GM23338 (cell line): ENCODE measurements at regions not wholly inside any gene's neighbourhood (a gene's known extent, or its start where the extent isn't known, plus 50 kb on each side); places are given as distances from the start of the nearest gene placed in this dataset.

Experiments used
- ATAC-seq: fragments of 200-7000 bp; cut with Tn5 transposase; 3 replicates; pipeline ENCODE4 v1.9.1; 2020
- DNase-seq: peaks from one replicate; pipeline ENCODE4 v3.0.0-alpha.2; 2015; ENCODE audit warnings: low spot score
- H2AFZ ChIP-seq: fragments of 200-600 bp; sonication (generic); 2 replicates; pipeline ENCODE4 v1.8.0; 2016; ENCODE audit warnings: antibody characterized with exemption, mild to moderate bottlenecking, moderate library complexity
- H3F3A ChIP-seq: fragments of 200-600 bp; sonication (generic); replicated peaks from 2 replicates; pipeline ENCODE4 v1.8.0; 2017; ENCODE audit warnings: antibody characterized with exemption, mixed run types, low read depth
- H3K27ac ChIP-seq: fragments of 200-600 bp; sonication (generic); 2 replicates; pipeline ENCODE4 v1.6.1; 2016; ENCODE audit warnings: low read depth
- H3K27me3 ChIP-seq: fragments of 200-600 bp; sonication (generic); 2 replicates; pipeline ENCODE4 v1.8.0; 2016; ENCODE audit warnings: mild to moderate bottlenecking, mixed run types, moderate library complexity; ENCODE audit not compliant: insufficient read depth
- H3K36me3 ChIP-seq: fragments of 200-600 bp; sonication (generic); 2 replicates; pipeline ENCODE4 v1.8.0; 2016; ENCODE audit warnings: mild to moderate bottlenecking; ENCODE audit not compliant: insufficient read depth
- H3K4me1 ChIP-seq: fragments of 200-600 bp; sonication (generic); 2 replicates; pipeline ENCODE4 v1.8.0; 2016; ENCODE audit warnings: mild to moderate bottlenecking, moderate library complexity; ENCODE audit not compliant: insufficient read depth
- H3K4me2 ChIP-seq: fragments of 200-600 bp; sonication (generic); 2 replicates; pipeline ENCODE4 v1.7.1; 2017; ENCODE audit warnings: mixed run types
- H3K4me3 ChIP-seq: fragments of 200-600 bp; sonication (generic); 2 replicates; pipeline ENCODE4 v1.6.1; 2016; ENCODE audit warnings: mixed run types
- H3K79me2 ChIP-seq: fragments of 200-600 bp; sonication (generic); replicated peaks from 2 replicates; pipeline ENCODE4 v1.8.0; 2017; ENCODE audit warnings: mild to moderate bottlenecking; ENCODE audit not compliant: insufficient read depth
- H3K9me2 ChIP-seq: fragments of 200-600 bp; sonication (generic); 2 replicates; pipeline ENCODE4 v1.8.0; 2017; ENCODE audit not compliant: insufficient read depth
- H4K20me1 ChIP-seq: fragments of 200-600 bp; sonication (generic); replicated peaks from 2 replicates; pipeline ENCODE4 v1.8.0; 2017; ENCODE audit warnings: mild to moderate bottlenecking; ENCODE audit not compliant: insufficient read depth
- H3K27ac Mint-ChIP-seq: 2 replicates; pipeline ENCODE4 v1.8.0; 2020; ENCODE audit warnings: inconsistent platforms, mild to moderate bottlenecking, moderate library complexity, mixed read lengths
- H3K27me3 Mint-ChIP-seq: 3 replicates; pipeline ENCODE4 v1.8.0; 2022; ENCODE audit warnings: low read depth, mild to moderate bottlenecking, moderate library complexity, mixed read lengths, inconsistent platforms; ENCODE audit not compliant: insufficient read depth, poor library complexity
- H3K36me3 Mint-ChIP-seq: 3 replicates; pipeline ENCODE4 v1.8.0; 2021; ENCODE audit warnings: low read depth, mild to moderate bottlenecking, inconsistent platforms, moderate library complexity, mixed read lengths
- H3K4me1 Mint-ChIP-seq: 3 replicates; pipeline ENCODE4 v1.8.0; 2020; ENCODE audit warnings: mild to moderate bottlenecking, inconsistent platforms, mixed read lengths
- H3K4me3 Mint-ChIP-seq: 3 replicates; pipeline ENCODE4 v1.8.0; 2021; ENCODE audit warnings: moderate library complexity, mild to moderate bottlenecking, inconsistent platforms, mixed read lengths
- H3K9me3 Mint-ChIP-seq: 3 replicates; pipeline ENCODE4 v1.8.0; 2020; ENCODE audit warnings: moderate library complexity, mild to moderate bottlenecking, inconsistent platforms, mixed read lengths
- CTCF ChIP-seq, 2 experiments: fragments of 200-600 bp in 1 of 2; sonication (generic) in 1 of 2; conservative IDR thresholded peaks; 2 replicates each; pipeline versions ENCODE4 v1.5.1 to v1.6.1; 2016 to 2017; ENCODE audit warnings: antibody characterized with exemption in 2 of 2, low read depth in 2 of 2, mild to moderate bottlenecking in 2 of 2, moderate library complexity in 1 of 2
- EZH2 ChIP-seq: fragments of 200-600 bp; sonication (generic); IDR thresholded peaks from one replicate; pipeline ENCODE4 v1.8.0; 2017; ENCODE audit warnings: antibody characterized with exemption, mild to moderate bottlenecking, low read depth; ENCODE audit not compliant: unreplicated experiment
- JUNB ChIP-seq: IDR thresholded peaks from one replicate; pipeline ENCODE4 v1.6.1; 2016; ENCODE audit warnings: antibody characterized with exemption; ENCODE audit not compliant: unreplicated experiment
- NANOG ChIP-seq: IDR thresholded peaks from 2 replicates; pipeline ENCODE4 v1.6.1; 2016; ENCODE audit warnings: antibody characterized with exemption, borderline replicate concordance
- POLR2AphosphoS5 ChIP-seq: IDR thresholded peaks from 2 replicates; pipeline ENCODE4 v1.6.1; 2016; ENCODE audit warnings: antibody characterized with exemption, low read depth
- ZNF114 ChIP-seq: fragments of 250-450 bp; sonication (Bioruptor Pico); IDR thresholded peaks from 2 replicates; pipeline ENCODE4 v1.5.0; 2020; ENCODE audit warnings: mild to moderate bottlenecking, moderate library complexity
- ZNF331 ChIP-seq: fragments of 250-450 bp; sonication (Bioruptor Pico); IDR thresholded peaks from 2 replicates; pipeline ENCODE4 v1.5.0; 2020; ENCODE audit warnings: low read depth, mild to moderate bottlenecking, moderate library complexity
- ZNF462 ChIP-seq: fragments of 250-450 bp; sonication (Bioruptor Pico); IDR thresholded peaks from 2 replicates; pipeline ENCODE4 v1.5.0; 2020; ENCODE audit warnings: mild to moderate bottlenecking, moderate library complexity

GRCh38 chr2:122077114-122077513 lies 321.7 kb downstream of the TSN start:
- Histone ChIP-seq H3K4me3 (no peak overlapping the region), H3K27ac (no peak overlapping the region), H3K27me3 (no peaks in the 10 kb centered on the region), H3K79me2 (no peaks in the 10 kb centered on the region), H3F3A (no peaks in the 10 kb centered on the region), H3K9me2 (0 out of 2 replicates have a peak, but pooled peaks cover 3% of the 10 kb centered on the region), H2AFZ (no peak overlapping the region), H4K20me1 (no peaks in the 10 kb centered on the region), H3K36me3 (no peaks in the 10 kb centered on the region), H3K4me2 (no peak overlapping the region), H3K4me1 (peaks cover 9% of the 10 kb centered on the region; the same call in 1 of the 2 replicates)
- peaks cover 4% of the 10 kb centered on the region for H3K27me3 Mint-ChIP-seq
- ATAC-seq (no peak), DNase-seq (no peak)
- no peaks in the 10 kb centered on the region for H3K36me3 Mint-ChIP-seq
- peaks cover 9% of the 10 kb centered on the region for H3K4me1 Mint-ChIP-seq
- no peak overlapping the region for H3K4me3 Mint-ChIP-seq
- H3K27ac Mint-ChIP-seq: no peak overlapping the region
- H3K9me3 Mint-ChIP-seq: no peaks in the 10 kb centered on the region
- TF ChIP-seq ZNF331 (CRISPR knock-in tag) (no peak), NANOG (no peak), POLR2AphosphoS5 (no peak), ZNF114 (CRISPR knock-in tag) (no peak), EZH2 (no peak)

- no peaks in the 10 kb centered on the region for H4K20me1 ChIP-seq
- H3K36me3 ChIP-seq: no peaks in the 10 kb centered on the region
- Mint-ChIP-seq H3K9me3 (no peaks in the 10 kb centered on the region), H3K27ac (no peak overlapping the region), H3K36me3 (no peaks in the 10 kb centered on the region), H3K4me3 (no peak overlapping the region), H3K27me3 (peaks cover 4% of the 10 kb centered on the region), H3K4me1 (peaks cover 10% of the 10 kb centered on the region)
- no peaks in the 10 kb centered on the region for H3K79me2 ChIP-seq
- no peak for DNase-seq
- H3K27me3 ChIP-seq: no peaks in the 10 kb centered on the region
- peaks cover 3% of the 10 kb centered on the region; the same call in 1 of the 2 replicates for H3K9me2 ChIP-seq
- H3K27ac ChIP-seq: no peak overlapping the region
- H2AFZ ChIP-seq: no peak overlapping the region
- peaks cover 12% of the 10 kb centered on the region; the same call in 1 of the 2 replicates for H3K4me1 ChIP-seq
- H3K4me3 ChIP-seq: no peak overlapping the region
- TF ChIP-seq EZH2 (no peak), JUNB (no peak), ZNF331 (CRISPR knock-in tag) (no peak), NANOG (no peak), CTCF (conservative IDR thresholded peaks at IDR 0.05; ENCODE audit: low read depth in 2 of 2) (no peak), ZNF462 (CRISPR knock-in tag) (no peak), ZNF114 (CRISPR knock-in tag) (no peak), POLR2AphosphoS5 (no peak)
- H3K4me2 ChIP-seq: no peak overlapping the region
- ATAC-seq: no peak
- H3F3A ChIP-seq: no peaks in the 10 kb centered on the region
These were observed 322.3 kb downstream of the TSN start for GRCh38 chr2:122077771-122078170.
